ENCODE measurements at regions not wholly inside any gene's neighbourhood (a gene's known extent, or its start where the extent isn't known, plus 50 kb on each side); places are given as distances from the start of the nearest gene placed in this dataset.

DNA sequence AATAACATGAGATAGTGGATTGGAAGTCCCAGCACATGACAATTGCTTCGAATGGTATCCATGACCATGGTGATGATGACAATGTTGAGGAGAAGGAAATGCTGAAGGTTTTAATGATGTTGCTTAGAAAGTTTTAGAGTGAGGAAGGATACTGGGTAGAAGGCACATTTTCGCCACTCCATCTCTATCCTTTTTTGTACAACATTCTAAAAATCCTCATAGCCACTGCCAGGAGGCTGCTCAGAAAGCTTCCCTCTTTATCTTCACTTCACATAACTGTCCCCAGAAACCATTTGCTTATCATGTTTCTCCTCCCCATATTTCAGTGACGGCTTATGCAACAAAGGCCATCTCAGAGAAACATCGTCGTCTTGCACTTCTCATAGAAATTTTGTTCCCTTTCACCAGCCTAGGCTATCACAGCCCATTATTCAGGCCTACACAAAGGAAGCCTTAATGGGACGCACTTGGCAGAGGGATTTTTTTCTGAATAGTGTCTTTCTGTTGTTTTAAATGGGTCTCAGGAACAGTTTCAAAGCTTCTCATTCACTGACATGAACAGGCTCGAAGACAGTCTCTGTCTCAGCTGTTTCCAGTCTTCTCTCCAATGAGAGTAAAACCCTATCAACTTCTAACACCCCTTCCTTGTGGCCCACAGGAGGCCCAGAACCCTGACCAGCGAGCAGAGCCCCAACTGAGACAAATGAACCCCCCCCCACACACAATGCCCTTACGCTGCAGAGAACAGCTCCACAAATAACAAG is 506.7 kb downstream of the HAPSTR1 start:
- TF ChIP-seq CTCF (IDR thresholded peaks at IDR 0.05; ENCODE audit: low read depth, low read length, missing control alignments): no peak
- DNase-seq (ENCODE audit: extremely low read depth, low read depth): no peak
- no peak overlapping the region for H3K4me3 ChIP-seq (replicated peaks; ENCODE audit: low read depth, low read length)

DNA sequence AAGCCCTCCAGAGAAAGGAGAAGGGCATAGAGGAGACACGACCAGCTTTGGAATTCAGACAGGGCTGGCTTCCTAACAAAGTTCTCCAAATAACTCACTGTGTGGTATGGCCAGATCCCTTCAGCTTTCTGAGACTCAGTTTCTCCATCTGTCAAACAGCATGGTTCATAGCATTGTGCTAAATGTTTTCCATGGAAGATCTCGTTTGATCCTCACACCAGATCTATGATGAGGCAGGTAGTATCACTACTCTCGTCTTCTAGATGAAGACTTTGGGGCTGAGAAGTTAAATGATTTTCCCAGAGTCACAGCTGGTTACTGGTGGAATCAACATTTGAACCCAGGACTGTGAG is 507.3 kb downstream of the HAPSTR1 start:
- no peak for DNase-seq (ENCODE audit: extremely low read depth, low read depth)
- no peak for TF ChIP-seq CTCF (IDR thresholded peaks at IDR 0.05; ENCODE audit: low read depth, low read length, missing control alignments)
- no peak overlapping the region for H3K4me3 ChIP-seq (replicated peaks; ENCODE audit: low read depth, low read length)

- DNase-seq (ENCODE audit: extremely low read depth, low read depth): no peak
- TF ChIP-seq CTCF (IDR thresholded peaks at IDR 0.05; ENCODE audit: low read depth, low read length, missing control alignments): no peak
These were observed 508.1 kb downstream of the HAPSTR1 start for GRCh38 chr16:9599415-9600120.

GRCh38 chr16:9602189-9602588 is 510.7 kb downstream of the HAPSTR1 start:
- DNase-seq (ENCODE audit: extremely low read depth, low read depth): no peak
- no peak overlapping the region for H3K4me3 ChIP-seq (replicated peaks; ENCODE audit: low read depth, low read length)
- no peak for TF ChIP-seq CTCF (IDR thresholded peaks at IDR 0.05; ENCODE audit: low read depth, low read length, missing control alignments)

More at GRCh38 chr16:9599415-9600120, 508.1 kb downstream of the HAPSTR1 start:
- no peak overlapping the region for H3K4me3 ChIP-seq (replicated peaks; ENCODE audit: low read depth, low read length)

DNA sequence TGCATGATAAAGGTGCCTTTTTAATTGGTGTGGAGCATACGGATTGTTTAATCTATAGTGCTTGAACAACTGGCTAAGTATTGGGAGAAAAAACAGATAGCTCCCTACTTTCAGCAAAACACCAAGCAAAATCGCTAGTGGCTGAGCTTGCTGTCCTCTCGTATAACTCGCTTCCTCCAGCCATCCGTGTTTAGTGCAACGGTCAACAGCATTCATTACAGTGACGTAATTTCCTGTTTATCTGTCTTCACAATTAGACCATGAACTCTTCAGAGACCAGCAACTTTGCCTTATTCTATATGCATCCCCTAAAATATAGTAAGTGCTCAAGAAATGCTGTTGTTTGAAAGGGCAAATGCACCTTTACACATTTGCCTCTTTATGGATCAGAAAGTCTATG is 511.9 kb downstream of the HAPSTR1 start:
- H3K4me3 ChIP-seq (replicated peaks; ENCODE audit: low read depth, low read length): no peak overlapping the region
- DNase-seq (ENCODE audit: extremely low read depth, low read depth): no peak
- TF ChIP-seq CTCF (IDR thresholded peaks at IDR 0.05; ENCODE audit: low read depth, low read length, missing control alignments): no peak

GRCh38 chr16:9607515-9608230 is 516.2 kb downstream of the HAPSTR1 start:
- no peak overlapping the region for H3K4me3 ChIP-seq (replicated peaks; ENCODE audit: low read depth, low read length)
- TF ChIP-seq CTCF (IDR thresholded peaks at IDR 0.05; ENCODE audit: low read depth, low read length, missing control alignments): no peak
- no peak for DNase-seq (ENCODE audit: extremely low read depth, low read depth)
